ENCODE measurements at regions not wholly inside any gene's neighbourhood (a gene's known extent, or its start where the extent isn't known, plus 50 kb on each side); places are given as distances from the start of the nearest gene placed in this dataset.
"Not testable (repeated sequence)": the region's sequence is repeated elsewhere in the genome, so short reads cannot be mapped to it uniquely, and the experiment has no call there.

DNA sequence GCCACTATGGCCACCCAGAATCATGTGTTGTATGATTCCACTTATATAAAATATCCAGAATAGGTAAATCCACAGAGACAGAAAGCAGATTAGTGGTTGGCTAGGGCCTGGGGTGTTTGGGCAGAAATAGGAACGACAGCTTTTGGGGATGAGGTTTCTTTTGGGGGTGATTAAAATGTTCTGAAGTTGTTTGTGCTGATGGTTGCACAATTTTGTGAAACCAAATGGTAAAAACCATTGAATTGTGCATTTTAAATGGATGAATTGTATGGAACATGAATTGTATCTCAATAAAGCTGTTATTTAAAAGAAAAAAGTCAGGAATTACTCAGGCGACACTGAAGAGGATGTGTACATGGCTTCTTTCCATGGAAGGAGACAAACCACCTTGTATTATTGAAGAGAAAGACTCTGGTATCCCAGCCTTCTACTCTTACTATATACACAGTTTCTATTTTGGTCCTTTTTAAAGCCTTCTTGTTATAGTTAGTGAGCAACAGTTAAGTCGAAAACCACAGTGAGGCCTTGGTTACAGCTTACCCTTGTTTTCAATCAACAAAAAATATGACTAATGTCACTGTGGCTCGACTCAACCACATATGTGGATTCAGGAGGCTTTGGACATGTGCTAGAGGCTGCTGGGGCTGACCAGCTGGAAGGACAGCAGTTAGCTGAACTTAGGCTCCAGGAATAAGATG lies 57.1 kb upstream of the KMT2E start:
- DNase-seq (ENCODE audit: low read depth) = peak; percentile 85

DNA sequence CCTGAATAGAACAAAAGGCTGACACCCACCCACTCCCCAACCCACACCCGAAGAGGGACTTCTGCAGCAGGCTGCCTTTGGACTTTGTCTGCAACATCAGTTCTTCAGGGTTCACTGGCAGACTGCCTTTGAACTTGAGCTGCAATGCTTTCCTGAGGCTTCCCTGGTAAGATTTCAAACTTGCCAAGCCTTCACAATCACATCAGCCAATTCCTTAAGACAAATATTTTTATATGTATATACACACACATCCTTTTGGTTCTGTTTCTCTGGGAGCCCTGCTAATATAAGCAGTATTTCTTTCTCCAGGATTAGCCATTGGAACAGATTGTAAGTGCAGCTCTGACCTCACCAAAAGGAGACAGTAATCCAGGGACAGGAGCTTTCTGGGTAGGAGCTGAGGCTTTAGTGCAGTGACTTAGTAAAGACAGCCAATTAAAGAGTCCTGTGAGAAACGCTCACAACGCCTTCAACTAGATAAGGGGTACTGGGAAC lies 55.6 kb upstream of the KMT2E start:
- no peak for DNase-seq (ENCODE audit: low read depth)

DNA sequence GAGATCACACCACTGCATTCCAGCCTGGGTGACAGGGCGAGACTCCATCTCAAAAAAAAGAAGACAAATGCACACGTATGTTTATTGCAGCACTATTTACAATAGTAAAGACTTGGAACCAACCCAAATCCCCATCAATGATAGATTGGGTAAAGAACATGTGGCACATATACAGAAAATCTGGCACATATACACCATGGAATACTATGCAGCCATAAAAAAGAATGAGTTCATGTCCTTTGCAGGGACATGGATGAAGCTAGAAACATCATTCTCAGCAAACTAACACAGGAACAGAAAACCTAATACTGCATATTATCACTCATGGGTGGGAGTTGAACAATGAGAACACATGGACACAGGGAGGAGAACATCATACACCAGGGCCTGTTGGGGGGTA lies 54.5 kb upstream of the KMT2E start:
- not testable (repeated sequence) for DNase-seq (ENCODE audit: low read depth)

- DNase-seq (ENCODE audit: low read depth) = no peak
Measured at GRCh38 chr7:104960741-104961448, 53.1 kb upstream of the KMT2E start.

DNA sequence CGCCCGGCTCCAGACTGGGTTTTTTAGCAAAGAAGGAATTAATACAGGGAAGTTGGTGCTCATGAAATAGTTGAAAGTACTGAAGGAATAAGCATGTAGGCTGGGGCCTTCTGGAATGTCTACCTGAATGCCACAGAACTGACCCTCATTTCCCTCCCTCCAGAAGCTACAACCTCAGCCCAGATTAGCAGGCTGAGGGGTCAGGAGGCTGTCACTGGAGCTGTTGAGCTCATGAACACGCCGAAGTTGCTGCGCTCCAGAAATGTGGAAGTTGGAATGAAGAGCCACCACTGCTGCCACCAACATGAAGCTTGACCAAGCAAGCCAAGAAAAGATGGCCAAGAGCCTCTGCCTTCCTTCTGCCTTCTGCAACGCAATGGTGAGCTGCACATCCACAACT lies 52.2 kb upstream of the KMT2E start:
- DNase-seq (ENCODE audit: low read depth) = no peak

DNA sequence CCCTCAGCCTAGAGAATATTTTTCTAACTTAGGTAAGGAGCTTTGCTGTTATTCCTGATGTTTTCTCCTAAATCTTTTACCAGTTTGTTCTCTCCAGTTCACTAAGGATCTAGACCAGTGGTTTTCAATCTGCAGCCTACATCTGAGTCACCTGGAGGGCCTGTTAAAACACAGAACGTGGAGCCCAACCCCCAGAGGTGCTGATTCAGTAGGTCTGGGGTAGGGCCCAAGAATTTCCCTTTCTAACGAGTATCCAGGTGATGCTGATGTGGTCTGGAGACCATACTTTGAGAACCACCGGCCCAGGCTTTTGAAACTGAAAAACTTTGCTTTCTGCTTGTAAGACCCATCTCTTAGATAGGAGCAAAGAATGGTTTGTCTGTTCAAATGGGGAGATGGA lies 51.2 kb upstream of the KMT2E start:
- DNase-seq (ENCODE audit: low read depth) = no peak

DNA sequence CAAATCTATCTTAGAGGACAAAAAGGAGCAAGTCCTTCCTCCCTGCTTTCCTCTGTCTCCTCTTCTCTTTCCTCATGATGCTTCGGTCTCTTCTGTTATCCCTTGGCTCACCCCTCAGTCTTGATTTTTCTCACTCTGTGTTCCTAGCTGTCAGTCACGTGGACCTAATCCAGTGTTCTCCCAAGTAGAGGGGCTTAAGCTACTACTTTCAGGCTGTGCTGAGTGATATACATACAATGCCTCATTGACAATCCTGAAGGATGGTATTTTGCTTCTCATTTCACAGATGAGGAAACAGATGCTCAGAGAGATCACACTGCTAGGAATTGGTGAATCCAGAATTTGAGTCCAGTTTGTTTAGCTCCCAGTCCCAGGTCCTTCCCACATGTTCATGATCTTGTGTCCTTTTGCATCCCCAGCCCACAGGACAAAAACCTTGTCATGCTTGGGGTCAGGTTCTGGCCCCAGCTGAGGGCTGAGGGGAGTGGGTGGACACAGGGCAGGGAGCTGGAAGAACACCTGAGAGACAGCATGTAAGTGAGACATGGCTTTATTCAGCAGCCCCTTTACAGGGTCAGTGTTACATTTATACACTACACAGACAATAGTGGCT lies 50.5 kb upstream of the KMT2E start:
- DNase-seq (ENCODE audit: low read depth) = no peak

DNA sequence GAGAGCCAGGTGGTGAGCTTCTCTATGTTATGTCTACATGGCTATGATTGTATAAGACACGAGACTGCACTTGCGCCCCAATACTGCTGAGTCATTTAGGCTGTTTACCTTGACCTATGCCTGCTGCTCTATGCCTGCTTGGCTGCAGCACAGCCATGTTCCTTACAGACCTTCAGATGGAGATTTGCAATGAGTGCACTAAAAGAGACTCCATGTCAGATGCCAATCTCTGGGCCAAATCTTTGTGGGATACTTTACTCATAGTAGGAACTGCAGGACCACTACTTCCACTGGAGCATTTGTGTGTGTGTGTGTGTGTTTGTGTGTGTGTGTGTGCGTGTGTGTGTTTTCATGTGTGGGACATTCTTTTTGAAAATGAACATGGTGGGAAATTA lies 50.0 kb upstream of the KMT2E start:
- no peak for DNase-seq (ENCODE audit: low read depth)

Measured in non-pigmented ciliary epithelial cell (primary cell).